GM12875 (cell line): ENCODE measurements at regions not wholly inside any gene's neighbourhood (a gene's known extent, or its start where the extent isn't known, plus 50 kb on each side); places are given as distances from the start of the nearest gene placed in this dataset.

Source experiments
- H3K4me3 ChIP-seq: one replicate; pipeline ENCODE4 v1.5.1; 2011; ENCODE audit warnings: low read depth, low read length, control low read depth
- TF ChIP-seq, protein P1 (sequence below): IDR thresholded peaks from 2 replicates; pipeline ENCODE4 v1.5.1; 2011; ENCODE audit warnings: low read depth, mild to moderate bottlenecking, control low read depth, inconsistent platforms, low read length, moderate library complexity, borderline replicate concordance; ENCODE audit not compliant: insufficient read depth

DNA sequence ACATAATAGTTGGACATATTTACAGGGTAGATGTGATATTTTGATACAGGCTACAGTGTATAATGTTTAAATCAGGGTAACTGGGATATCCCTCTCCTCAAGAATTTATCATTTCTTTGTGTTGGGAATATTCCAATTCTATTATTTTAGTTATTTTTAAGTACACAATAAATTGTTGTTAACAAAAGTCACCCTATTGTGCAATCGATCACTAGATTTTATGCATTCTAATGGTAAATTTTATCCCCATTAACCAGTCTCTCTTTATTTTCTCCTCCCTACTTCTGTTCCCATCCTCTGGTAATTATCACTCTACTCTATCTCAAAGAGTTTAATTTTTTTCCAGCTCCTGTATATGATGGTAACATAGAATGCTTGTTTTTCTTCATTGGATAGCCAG is 1631.9 kb upstream of the PABPC4L start:
- TF ChIP-seq, protein P1, sequence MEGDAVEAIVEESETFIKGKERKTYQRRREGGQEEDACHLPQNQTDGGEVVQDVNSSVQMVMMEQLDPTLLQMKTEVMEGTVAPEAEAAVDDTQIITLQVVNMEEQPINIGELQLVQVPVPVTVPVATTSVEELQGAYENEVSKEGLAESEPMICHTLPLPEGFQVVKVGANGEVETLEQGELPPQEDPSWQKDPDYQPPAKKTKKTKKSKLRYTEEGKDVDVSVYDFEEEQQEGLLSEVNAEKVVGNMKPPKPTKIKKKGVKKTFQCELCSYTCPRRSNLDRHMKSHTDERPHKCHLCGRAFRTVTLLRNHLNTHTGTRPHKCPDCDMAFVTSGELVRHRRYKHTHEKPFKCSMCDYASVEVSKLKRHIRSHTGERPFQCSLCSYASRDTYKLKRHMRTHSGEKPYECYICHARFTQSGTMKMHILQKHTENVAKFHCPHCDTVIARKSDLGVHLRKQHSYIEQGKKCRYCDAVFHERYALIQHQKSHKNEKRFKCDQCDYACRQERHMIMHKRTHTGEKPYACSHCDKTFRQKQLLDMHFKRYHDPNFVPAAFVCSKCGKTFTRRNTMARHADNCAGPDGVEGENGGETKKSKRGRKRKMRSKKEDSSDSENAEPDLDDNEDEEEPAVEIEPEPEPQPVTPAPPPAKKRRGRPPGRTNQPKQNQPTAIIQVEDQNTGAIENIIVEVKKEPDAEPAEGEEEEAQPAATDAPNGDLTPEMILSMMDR: no peak
- H3K4me3 ChIP-seq: no peak overlapping the region

DNA sequence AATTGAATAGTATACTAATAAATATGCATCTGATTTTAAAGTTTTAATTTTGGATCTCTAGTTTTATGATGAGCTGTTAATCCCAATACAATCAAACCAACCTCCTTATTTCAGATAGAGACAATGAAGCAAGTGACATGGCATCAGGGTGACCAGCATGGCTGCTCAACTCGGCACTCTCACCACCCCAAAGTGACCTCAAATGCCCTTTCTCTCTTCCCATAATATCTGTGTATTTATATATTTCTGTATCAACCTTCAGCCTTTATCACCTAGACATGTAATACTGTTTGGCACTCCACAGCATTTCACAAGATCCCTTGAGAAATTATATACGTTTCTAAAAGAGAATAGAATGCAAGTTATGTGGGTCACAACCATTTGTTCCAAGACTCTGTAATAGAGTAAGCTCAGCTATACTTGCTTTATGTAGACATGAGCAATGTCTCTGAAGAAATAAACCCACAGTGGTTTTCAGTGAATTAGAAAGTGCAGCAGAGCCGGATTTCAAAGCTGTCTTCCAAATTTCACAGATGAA is 1623.2 kb upstream of the PABPC4L start:
- TF ChIP-seq, protein P1: no peak

GRCh38 chr4:135804785-135805184 is 1603.2 kb upstream of the PABPC4L start:
- TF ChIP-seq, protein P1: no peak
- no peak overlapping the region for H3K4me3 ChIP-seq

More for the DNA sequence above, 1623.2 kb upstream of the PABPC4L start:
- no peak overlapping the region for H3K4me3 ChIP-seq

DNA sequence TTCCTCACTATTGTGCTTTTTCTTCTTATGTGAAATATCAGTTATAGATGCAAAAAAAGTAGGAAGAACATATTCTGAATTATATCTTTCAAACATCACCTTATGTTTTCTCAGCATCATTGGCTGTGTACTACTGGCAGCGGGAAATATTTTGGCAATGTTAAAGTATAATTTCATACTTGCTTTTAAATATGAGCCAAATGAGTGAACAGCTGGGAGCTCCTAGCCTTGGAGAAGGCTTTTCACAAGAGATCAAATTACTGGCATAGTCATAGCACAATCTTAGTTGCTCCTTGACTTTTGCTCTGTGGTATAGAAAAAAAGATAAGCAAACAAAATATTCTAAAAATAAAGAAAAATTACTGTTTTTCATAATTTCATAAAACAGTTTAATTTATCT is 1575.8 kb upstream of the PABPC4L start:
- TF ChIP-seq, protein P1: no peak

DNA sequence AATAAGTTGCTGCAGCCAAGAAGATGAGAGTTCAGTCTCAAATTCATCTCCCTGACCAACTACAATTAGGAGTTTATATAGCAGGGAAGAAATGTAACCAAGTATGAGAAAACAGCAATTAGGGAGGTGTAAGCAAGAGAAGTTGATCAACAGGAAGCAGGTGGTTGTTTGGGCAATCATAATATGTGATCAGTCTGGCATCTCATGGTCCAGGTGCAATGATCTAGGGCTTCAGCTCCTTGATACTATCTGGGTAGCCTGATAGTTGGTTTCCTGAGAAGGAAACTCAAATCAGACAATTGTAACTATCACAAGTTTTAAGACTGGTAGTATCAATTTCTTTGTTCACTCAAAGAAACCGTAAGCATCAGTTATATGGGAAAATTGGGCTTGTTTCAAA is 1574.3 kb upstream of the PABPC4L start:
- no peak overlapping the region for H3K4me3 ChIP-seq
- TF ChIP-seq, protein P1: no peak

More for the DNA sequence above, 1575.8 kb upstream of the PABPC4L start:
- no peak overlapping the region for H3K4me3 ChIP-seq

DNA sequence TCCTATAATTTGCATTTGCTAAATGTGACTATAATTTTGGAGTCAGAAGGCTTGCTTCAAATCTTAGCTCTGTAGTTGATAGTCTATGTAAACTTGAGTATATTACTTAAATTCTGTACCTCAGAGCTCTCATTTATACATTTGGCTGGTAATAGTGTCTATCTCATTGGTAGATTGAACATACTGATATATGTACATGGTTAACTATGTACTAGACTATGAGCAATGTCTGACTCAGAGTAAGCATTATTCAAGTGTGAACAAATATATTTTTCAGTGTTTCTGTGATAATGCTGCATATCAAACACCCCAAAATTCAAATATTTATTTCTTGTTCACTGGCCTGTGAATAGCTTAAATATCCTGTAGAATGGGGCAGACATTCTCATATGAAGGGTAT is 1568.9 kb upstream of the PABPC4L start:
- TF ChIP-seq, protein P1: no peak
- H3K4me3 ChIP-seq: no peak overlapping the region

GRCh38 chr4:135744928-135745327 is 1543.3 kb upstream of the PABPC4L start:
- H3K4me3 ChIP-seq: no peak overlapping the region
- TF ChIP-seq, protein P1: no peak
